KMS-11 (cell line): ENCODE measurements at regions not wholly inside any gene's neighbourhood (a gene's known extent, or its start where the extent isn't known, plus 50 kb on each side); places are given as distances from the start of the nearest gene placed in this dataset.

ENCODE experiments used
- H2AFZ ChIP-seq: fragments of 200-600 bp; sonication (generic); 2 replicates; pipeline ENCODE4 v1.6.1; 2016; ENCODE audit warnings: antibody characterized with exemption, mixed run types, low read depth
- H3K27ac ChIP-seq: fragments of 200-600 bp; sonication (generic); 2 replicates; pipeline ENCODE4 v1.6.1; 2016; ENCODE audit warnings: mild to moderate bottlenecking, mixed run types
- H3K27me3 ChIP-seq: fragments of 200-600 bp; sonication (generic); 2 replicates; pipeline ENCODE4 v1.6.1; 2017; ENCODE audit warnings: mild to moderate bottlenecking, low read depth, mixed run types, moderate library complexity; ENCODE audit not compliant: insufficient read depth
- H3K36me3 ChIP-seq: fragments of 200-600 bp; sonication (generic); 2 replicates; pipeline ENCODE4 v1.6.1; 2017; ENCODE audit warnings: mild to moderate bottlenecking, mixed run types; ENCODE audit not compliant: insufficient read depth
- H3K4me1 ChIP-seq: fragments of 200-600 bp; sonication (generic); 2 replicates; pipeline ENCODE4 v1.6.1; 2016; ENCODE audit warnings: mild to moderate bottlenecking, low read depth, mixed run types; ENCODE audit not compliant: poor library complexity, severe bottlenecking
- H3K4me2 ChIP-seq: fragments of 200-600 bp; sonication (generic); 2 replicates; pipeline ENCODE4 v1.7.0; 2016; ENCODE audit warnings: mild to moderate bottlenecking, mixed run types
- H3K4me3 ChIP-seq: fragments of 200-600 bp; sonication (generic); IDR thresholded peaks from 2 replicates; pipeline ENCODE4 v1.6.1; 2017; ENCODE audit warnings: low read depth, low read length, mixed read lengths; ENCODE audit not compliant: insufficient read depth
- H3K79me2 ChIP-seq: fragments of 200-600 bp; sonication (generic); 2 replicates; pipeline ENCODE4 v1.6.1; 2016; ENCODE audit warnings: low read depth, mixed run types; ENCODE audit not compliant: insufficient read depth
- H3K9ac ChIP-seq: fragments of 200-600 bp; sonication (generic); 2 replicates; pipeline ENCODE4 v1.6.1; 2016; ENCODE audit warnings: mild to moderate bottlenecking, mixed run types
- H4K20me1 ChIP-seq: fragments of 200-600 bp; sonication (generic); 2 replicates; pipeline ENCODE4 v1.6.1; 2016; ENCODE audit warnings: mild to moderate bottlenecking, mixed run types; ENCODE audit not compliant: insufficient read depth
- CTCF ChIP-seq: fragments of 200-600 bp; sonication (generic); conservative IDR thresholded peaks from 2 replicates; pipeline ENCODE4 v1.6.1; 2017; ENCODE audit warnings: low read depth, mild to moderate bottlenecking, antibody characterized with exemption, low read length, moderate library complexity, mixed read lengths

GRCh38 chr3:66138336-66139313, 82.2 kb upstream of the SLC25A26 start:
- no peak overlapping the region for H3K27ac ChIP-seq
- H3K79me2 ChIP-seq: no peaks in the 10 kb centered on the region
- H2AFZ ChIP-seq: no peak overlapping the region
- no peaks in the 10 kb centered on the region for H4K20me1 ChIP-seq
- TF ChIP-seq CTCF: peak; percentile 47
- no peak overlapping the region for H3K9ac ChIP-seq
- no peak overlapping the region for H3K4me2 ChIP-seq
- H3K36me3 ChIP-seq: no peaks in the 10 kb centered on the region
- H3K4me1 ChIP-seq: peaks cover 30% of the 10 kb centered on the region
- no peak overlapping the region for H3K4me3 ChIP-seq
- no peaks in the 10 kb centered on the region for H3K27me3 ChIP-seq

DNA sequence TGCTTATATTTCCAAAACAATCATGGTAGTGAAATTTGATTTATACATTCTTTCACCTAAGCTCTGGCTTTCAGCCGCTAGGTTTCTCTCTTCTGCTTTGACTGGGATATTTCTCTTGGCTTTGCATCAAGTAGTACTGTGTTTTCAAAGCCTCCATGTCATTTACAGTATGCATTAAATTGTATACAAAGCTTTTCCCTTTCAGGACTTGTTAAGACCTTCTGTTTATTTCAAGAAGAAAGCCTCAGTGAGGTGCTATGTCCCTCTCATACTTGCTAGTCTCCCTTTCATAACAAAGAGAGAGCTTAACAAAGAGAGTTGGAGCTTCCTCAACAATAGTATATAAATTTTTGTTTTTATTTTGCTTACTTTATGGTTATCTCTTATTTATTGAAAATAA, 84.2 kb upstream of the SLC25A26 start:
- no peak overlapping the region for H3K9ac ChIP-seq
- no peak overlapping the region for H2AFZ ChIP-seq
- H4K20me1 ChIP-seq: no peaks in the 10 kb centered on the region
- no peaks in the 10 kb centered on the region for H3K27me3 ChIP-seq
- no peaks in the 10 kb centered on the region for H3K36me3 ChIP-seq
- no peak overlapping the region for H3K4me3 ChIP-seq
- no peak for TF ChIP-seq CTCF
- peaks cover 27% of the 10 kb centered on the region for H3K4me1 ChIP-seq
- H3K79me2 ChIP-seq: no peaks in the 10 kb centered on the region
- no peak overlapping the region for H3K4me2 ChIP-seq
- no peak overlapping the region for H3K27ac ChIP-seq

DNA sequence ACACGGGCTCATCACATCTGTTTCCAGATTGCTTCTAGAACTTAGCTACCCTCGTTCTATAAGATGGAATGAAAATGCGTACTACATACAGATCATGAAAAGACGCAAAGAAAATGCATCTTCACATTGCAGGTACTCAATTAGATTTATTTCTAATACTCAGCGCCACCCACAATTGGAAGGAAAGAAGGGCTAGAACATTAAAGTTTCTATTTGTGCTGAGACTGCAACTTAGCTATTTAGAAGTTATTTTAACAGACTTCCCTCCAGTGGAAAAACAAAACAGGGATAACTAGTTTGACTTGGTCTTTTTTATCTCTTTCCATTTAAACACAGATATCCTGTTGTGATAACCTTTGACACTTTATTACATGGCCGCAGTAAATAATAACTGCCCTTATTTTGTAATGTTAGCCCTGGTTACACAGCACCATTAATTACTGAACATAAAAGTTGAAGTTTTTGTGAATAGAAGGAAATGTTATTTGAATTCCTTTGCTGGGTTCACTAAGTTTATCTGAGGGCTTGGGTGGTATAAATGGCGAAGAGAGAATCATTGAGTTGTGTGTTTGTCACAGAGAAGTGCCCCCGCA, 86.9 kb upstream of the SLC25A26 start:
- H3K36me3 ChIP-seq: no peaks in the 10 kb centered on the region
- H3K79me2 ChIP-seq: no peaks in the 10 kb centered on the region
- H3K9ac ChIP-seq: no peak overlapping the region
- no peaks in the 10 kb centered on the region for H4K20me1 ChIP-seq
- peaks cover 1% of the 10 kb centered on the region for H3K4me1 ChIP-seq
- H3K27me3 ChIP-seq: no peaks in the 10 kb centered on the region
- H3K4me3 ChIP-seq: no peak overlapping the region
- no peak overlapping the region for H3K4me2 ChIP-seq
- no peak overlapping the region for H3K27ac ChIP-seq
- H2AFZ ChIP-seq: no peak overlapping the region
- no peak for TF ChIP-seq CTCF

GRCh38 chr3:66133050-66133757, 87.6 kb upstream of the SLC25A26 start:
- Histone ChIP-seq H3K79me2 (no peaks in the 10 kb centered on the region), H3K27ac (no peak overlapping the region), H3K4me2 (no peak overlapping the region), H3K27me3 (no peaks in the 10 kb centered on the region), H3K9ac (no peak overlapping the region), H3K4me1 (no peaks in the 10 kb centered on the region), H3K4me3 (no peak overlapping the region), H4K20me1 (no peaks in the 10 kb centered on the region), H2AFZ (no peak overlapping the region), H3K36me3 (no peaks in the 10 kb centered on the region)
- no peak for TF ChIP-seq CTCF
